H1 (cell line): ENCODE measurements at regions not wholly inside any gene's neighbourhood (a gene's known extent, or its start where the extent isn't known, plus 50 kb on each side); places are given as distances from the start of the nearest gene placed in this dataset.

Experiments used
- CEBPB ChIP-seq: IDR thresholded peaks from 2 replicates; pipeline ENCODE4 v1.6.1; 2012; ENCODE audit warnings: low read depth, low read length
- CTCF ChIP-seq, 3 experiments: IDR thresholded peaks; 1 replicate in 2 of 3; 2 replicates in 1 of 3; pipeline versions ENCODE4 v1.5.1 to v1.6.1; 2011; ENCODE audit warnings: low read length in 3 of 3, mild to moderate bottlenecking in 3 of 3, inconsistent platforms in 2 of 3, low read depth in 1 of 3, moderate library complexity in 1 of 3; ENCODE audit not compliant: insufficient read depth in 1 of 3; ENCODE audit errors: control extremely low read depth in 1 of 3
- GABPA ChIP-seq: IDR thresholded peaks from 2 replicates; pipeline ENCODE4 v1.6.1; 2011; ENCODE audit warnings: mild to moderate bottlenecking, low read length, moderate library complexity, borderline replicate concordance; ENCODE audit not compliant: insufficient read depth
- SIRT6 ChIP-seq: IDR thresholded peaks from one replicate; pipeline ENCODE4 v1.7.1; 2012; ENCODE audit warnings: low read length, inconsistent platforms

GRCh38 chrX:26414534-26414933, 198.6 kb downstream of the MAGEB5 start:
- TF ChIP-seq CTCF (IDR thresholded peaks at IDR 0.05; ENCODE audit: control extremely low read depth in 1 of 3, insufficient read depth in 1 of 3, low read depth in 1 of 3, low read length in 3 of 3) (no peak), GABPA (no peak), SIRT6 (no peak), CEBPB (no peak)
